ENCODE measurements at regions not wholly inside any gene's neighbourhood (a gene's known extent, or its start where the extent isn't known, plus 50 kb on each side); places are given as distances from the start of the nearest gene placed in this dataset.

DNA sequence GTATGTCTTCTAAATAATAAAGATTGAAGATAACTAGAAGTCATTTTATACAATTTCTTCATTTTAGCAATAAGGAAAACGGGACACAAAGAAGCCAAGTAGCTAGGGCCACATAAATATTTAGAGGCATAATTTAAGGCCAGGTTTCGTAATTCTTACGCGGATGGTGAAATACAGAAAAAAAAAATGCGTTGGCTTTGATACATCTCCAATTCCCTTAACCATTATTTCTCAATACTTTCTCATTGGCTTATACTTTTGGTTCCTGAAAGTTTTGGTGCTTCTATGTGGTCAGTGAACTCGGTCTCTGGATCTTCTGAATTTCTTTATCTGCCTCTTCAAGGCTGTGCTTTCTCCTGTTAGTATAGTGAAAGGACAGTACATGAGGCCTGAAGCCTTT is 888.1 kb downstream of the KCNJ2 start:
- TF ChIP-seq CEBPB (IDR thresholded peaks at IDR 0.05) (no peak), TAF1 (IDR thresholded peaks at IDR 0.05; ENCODE audit: low read depth) (no peak)
